KMS-11 (cell line): ENCODE measurements at regions not wholly inside any gene's neighbourhood (a gene's known extent, or its start where the extent isn't known, plus 50 kb on each side); places are given as distances from the start of the nearest gene placed in this dataset.

Experiments
- H2AFZ ChIP-seq: fragments of 200-600 bp; sonication (generic); 2 replicates; pipeline ENCODE4 v1.6.1; 2016; ENCODE audit warnings: antibody characterized with exemption, mixed run types, low read depth
- H3K27ac ChIP-seq: fragments of 200-600 bp; sonication (generic); 2 replicates; pipeline ENCODE4 v1.6.1; 2016; ENCODE audit warnings: mild to moderate bottlenecking, mixed run types
- H3K27me3 ChIP-seq: fragments of 200-600 bp; sonication (generic); 2 replicates; pipeline ENCODE4 v1.6.1; 2017; ENCODE audit warnings: mild to moderate bottlenecking, low read depth, mixed run types, moderate library complexity; ENCODE audit not compliant: insufficient read depth
- H3K36me3 ChIP-seq: fragments of 200-600 bp; sonication (generic); 2 replicates; pipeline ENCODE4 v1.6.1; 2017; ENCODE audit warnings: mild to moderate bottlenecking, mixed run types; ENCODE audit not compliant: insufficient read depth
- H3K4me1 ChIP-seq: fragments of 200-600 bp; sonication (generic); 2 replicates; pipeline ENCODE4 v1.6.1; 2016; ENCODE audit warnings: mild to moderate bottlenecking, low read depth, mixed run types; ENCODE audit not compliant: poor library complexity, severe bottlenecking
- H3K4me2 ChIP-seq: fragments of 200-600 bp; sonication (generic); 2 replicates; pipeline ENCODE4 v1.7.0; 2016; ENCODE audit warnings: mild to moderate bottlenecking, mixed run types
- H3K4me3 ChIP-seq: fragments of 200-600 bp; sonication (generic); IDR thresholded peaks from 2 replicates; pipeline ENCODE4 v1.6.1; 2017; ENCODE audit warnings: low read depth, low read length, mixed read lengths; ENCODE audit not compliant: insufficient read depth
- H3K79me2 ChIP-seq: fragments of 200-600 bp; sonication (generic); 2 replicates; pipeline ENCODE4 v1.6.1; 2016; ENCODE audit warnings: low read depth, mixed run types; ENCODE audit not compliant: insufficient read depth
- H3K9ac ChIP-seq: fragments of 200-600 bp; sonication (generic); 2 replicates; pipeline ENCODE4 v1.6.1; 2016; ENCODE audit warnings: mild to moderate bottlenecking, mixed run types
- H4K20me1 ChIP-seq: fragments of 200-600 bp; sonication (generic); 2 replicates; pipeline ENCODE4 v1.6.1; 2016; ENCODE audit warnings: mild to moderate bottlenecking, mixed run types; ENCODE audit not compliant: insufficient read depth
- TF ChIP-seq, protein P1 (sequence below): fragments of 200-600 bp; sonication (generic); conservative IDR thresholded peaks from 2 replicates; pipeline ENCODE4 v1.6.1; 2017; ENCODE audit warnings: low read depth, mild to moderate bottlenecking, antibody characterized with exemption, low read length, moderate library complexity, mixed read lengths

GRCh38 chr3:82084824-82085223 lies 323.4 kb upstream of the GBE1 start:
- Histone ChIP-seq H3K27me3 (no peaks in the 10 kb centered on the region), H3K79me2 (no peaks in the 10 kb centered on the region), H3K4me1 (no peaks in the 10 kb centered on the region), H2AFZ (no peak overlapping the region), H3K27ac (no peak overlapping the region), H3K4me3 (no peak overlapping the region), H3K36me3 (no peaks in the 10 kb centered on the region), H3K4me2 (no peak overlapping the region), H4K20me1 (no peaks in the 10 kb centered on the region), H3K9ac (no peak overlapping the region)
- TF ChIP-seq, protein P1, sequence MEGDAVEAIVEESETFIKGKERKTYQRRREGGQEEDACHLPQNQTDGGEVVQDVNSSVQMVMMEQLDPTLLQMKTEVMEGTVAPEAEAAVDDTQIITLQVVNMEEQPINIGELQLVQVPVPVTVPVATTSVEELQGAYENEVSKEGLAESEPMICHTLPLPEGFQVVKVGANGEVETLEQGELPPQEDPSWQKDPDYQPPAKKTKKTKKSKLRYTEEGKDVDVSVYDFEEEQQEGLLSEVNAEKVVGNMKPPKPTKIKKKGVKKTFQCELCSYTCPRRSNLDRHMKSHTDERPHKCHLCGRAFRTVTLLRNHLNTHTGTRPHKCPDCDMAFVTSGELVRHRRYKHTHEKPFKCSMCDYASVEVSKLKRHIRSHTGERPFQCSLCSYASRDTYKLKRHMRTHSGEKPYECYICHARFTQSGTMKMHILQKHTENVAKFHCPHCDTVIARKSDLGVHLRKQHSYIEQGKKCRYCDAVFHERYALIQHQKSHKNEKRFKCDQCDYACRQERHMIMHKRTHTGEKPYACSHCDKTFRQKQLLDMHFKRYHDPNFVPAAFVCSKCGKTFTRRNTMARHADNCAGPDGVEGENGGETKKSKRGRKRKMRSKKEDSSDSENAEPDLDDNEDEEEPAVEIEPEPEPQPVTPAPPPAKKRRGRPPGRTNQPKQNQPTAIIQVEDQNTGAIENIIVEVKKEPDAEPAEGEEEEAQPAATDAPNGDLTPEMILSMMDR = no peak

DNA sequence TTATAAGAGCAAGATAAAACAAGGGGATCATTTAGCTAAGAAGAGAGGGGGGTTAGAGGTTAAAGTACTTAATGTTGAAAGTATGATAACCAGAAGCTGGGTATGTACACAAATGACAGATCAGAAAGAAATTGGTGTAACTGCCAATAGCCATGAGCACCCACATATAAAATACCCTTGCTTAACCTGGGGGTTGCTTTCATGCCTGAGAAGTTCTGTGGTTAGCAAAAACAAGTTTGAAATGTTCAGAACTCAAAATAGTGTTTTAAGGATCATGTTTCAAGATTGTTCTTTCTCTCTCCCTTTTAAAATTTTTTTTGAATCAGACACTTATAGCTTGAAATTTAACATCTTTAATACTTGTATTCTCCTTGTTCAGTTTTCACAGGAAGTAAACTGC lies 321.4 kb upstream of the GBE1 start:
- H3K4me1 ChIP-seq = no peaks in the 10 kb centered on the region
- H3K4me2 ChIP-seq = no peak overlapping the region
- no peak overlapping the region for H3K27ac ChIP-seq
- H3K9ac ChIP-seq = no peak overlapping the region
- no peaks in the 10 kb centered on the region for H3K27me3 ChIP-seq
- no peaks in the 10 kb centered on the region for H3K79me2 ChIP-seq
- H2AFZ ChIP-seq = no peak overlapping the region
- TF ChIP-seq, protein P1 = no peak
- no peak overlapping the region for H3K4me3 ChIP-seq
- no peaks in the 10 kb centered on the region for H3K36me3 ChIP-seq
- H4K20me1 ChIP-seq = no peaks in the 10 kb centered on the region

DNA sequence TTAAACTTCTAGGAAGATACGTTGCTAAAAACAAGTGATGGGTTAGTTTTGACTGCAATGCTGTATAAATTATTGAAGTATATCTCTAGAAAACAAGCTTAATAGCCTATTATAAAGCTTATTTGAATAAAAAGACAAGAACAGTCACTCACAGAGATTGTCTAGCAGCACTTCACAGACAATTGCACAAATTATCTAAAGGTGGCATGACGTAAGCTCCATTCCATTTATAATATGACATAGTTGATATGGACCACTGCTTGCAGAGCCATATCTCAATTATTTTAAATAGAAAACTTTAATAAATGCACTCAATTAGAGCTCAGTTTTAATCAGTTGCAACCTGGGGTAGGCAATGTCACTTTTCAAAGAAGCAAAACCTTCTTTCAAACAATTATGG lies 319.9 kb upstream of the GBE1 start:
- H4K20me1 ChIP-seq = no peaks in the 10 kb centered on the region
- H3K4me3 ChIP-seq = no peak overlapping the region
- H3K27me3 ChIP-seq = no peaks in the 10 kb centered on the region
- H3K27ac ChIP-seq = no peak overlapping the region
- H3K36me3 ChIP-seq = no peaks in the 10 kb centered on the region
- no peak overlapping the region for H2AFZ ChIP-seq
- H3K4me1 ChIP-seq = no peaks in the 10 kb centered on the region
- H3K9ac ChIP-seq = no peak overlapping the region
- H3K4me2 ChIP-seq = no peak overlapping the region
- TF ChIP-seq, protein P1 = no peak
- H3K79me2 ChIP-seq = no peaks in the 10 kb centered on the region

DNA sequence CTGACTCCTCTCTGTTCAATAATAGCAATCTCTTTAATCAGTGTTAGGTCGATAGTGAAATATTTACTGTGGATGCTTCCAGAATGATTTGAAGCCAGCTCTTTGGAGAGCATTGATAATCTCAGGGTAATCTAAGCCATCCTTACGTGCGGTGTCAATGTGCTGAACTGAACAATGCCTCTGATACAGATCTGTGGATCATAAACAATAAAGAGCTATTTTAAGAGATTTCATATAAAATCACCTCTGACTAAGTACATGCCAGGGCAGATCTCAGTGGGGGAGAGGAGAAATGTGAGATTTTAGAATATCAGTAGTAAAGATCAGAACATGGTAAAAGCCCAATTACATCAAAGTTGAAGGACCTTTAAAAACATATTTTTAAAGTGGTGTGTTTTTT lies 319.3 kb upstream of the GBE1 start:
- Histone ChIP-seq H3K4me2 (no peak overlapping the region), H3K27ac (no peak overlapping the region)
- TF ChIP-seq, protein P1 = no peak

GRCh38 chr3:82080261-82080660 lies 318.8 kb upstream of the GBE1 start:
- Histone ChIP-seq H3K4me1 (no peaks in the 10 kb centered on the region), H3K4me2 (no peak overlapping the region), H4K20me1 (no peaks in the 10 kb centered on the region), H3K27ac (no peak overlapping the region), H3K79me2 (no peaks in the 10 kb centered on the region), H3K27me3 (no peaks in the 10 kb centered on the region), H2AFZ (no peak overlapping the region), H3K9ac (no peak overlapping the region), H3K36me3 (no peaks in the 10 kb centered on the region), H3K4me3 (no peak overlapping the region)
- TF ChIP-seq, protein P1 = no peak

More for the DNA sequence above, 319.3 kb upstream of the GBE1 start:
- Histone ChIP-seq H3K36me3 (no peaks in the 10 kb centered on the region), H4K20me1 (no peaks in the 10 kb centered on the region), H3K4me3 (no peak overlapping the region), H3K79me2 (no peaks in the 10 kb centered on the region), H3K4me1 (no peaks in the 10 kb centered on the region), H3K9ac (no peak overlapping the region), H3K27me3 (no peaks in the 10 kb centered on the region), H2AFZ (no peak overlapping the region)
